BE2C (cell line): ENCODE measurements at regions not wholly inside any gene's neighbourhood (a gene's known extent, or its start where the extent isn't known, plus 50 kb on each side); places are given as distances from the start of the nearest gene placed in this dataset.

Source experiments
- DNase-seq: peaks from one replicate; pipeline ENCODE4 v3.0.0-alpha.2; 2020
- H3K27me3 ChIP-seq: fragments of 250-450 bp; sonication (Bioruptor Pico); 2 replicates; pipeline ENCODE4 v1.5.1; 2020; ENCODE audit warnings: mild to moderate bottlenecking
- H3K36me3 ChIP-seq: fragments of 250-450 bp; sonication (Bioruptor Pico); 2 replicates; pipeline ENCODE4 v1.5.1; 2020; ENCODE audit warnings: mild to moderate bottlenecking
- H3K4me1 ChIP-seq: fragments of 250-450 bp; sonication (Bioruptor Pico); 2 replicates; pipeline ENCODE4 v1.5.1; 2020
- H3K4me3 ChIP-seq: 2 replicates; pipeline ENCODE4 v1.5.1; 2011; ENCODE audit warnings: low read depth, low read length
- H3K9me3 ChIP-seq: fragments of 250-450 bp; sonication (Bioruptor Pico); 2 replicates; pipeline ENCODE4 v1.5.1; 2020
- TF ChIP-seq, protein P1 (sequence below): IDR thresholded peaks from 2 replicates; pipeline ENCODE4 v1.5.1; 2012; ENCODE audit warnings: mild to moderate bottlenecking, low read depth, low read length

GRCh38 chr6:143609501-143609900 lies 68.3 kb upstream of the PHACTR2 start:
- no peak overlapping the region for H3K4me3 ChIP-seq
- H3K27me3 ChIP-seq = peaks cover 4% of the 10 kb centered on the region; the same call in 1 of the 2 replicates
- H3K4me1 ChIP-seq = no peaks in the 10 kb centered on the region
- no peaks in the 10 kb centered on the region for H3K36me3 ChIP-seq
- H3K9me3 ChIP-seq = no peaks in the 10 kb centered on the region
- no peak for DNase-seq
- TF ChIP-seq, protein P1, sequence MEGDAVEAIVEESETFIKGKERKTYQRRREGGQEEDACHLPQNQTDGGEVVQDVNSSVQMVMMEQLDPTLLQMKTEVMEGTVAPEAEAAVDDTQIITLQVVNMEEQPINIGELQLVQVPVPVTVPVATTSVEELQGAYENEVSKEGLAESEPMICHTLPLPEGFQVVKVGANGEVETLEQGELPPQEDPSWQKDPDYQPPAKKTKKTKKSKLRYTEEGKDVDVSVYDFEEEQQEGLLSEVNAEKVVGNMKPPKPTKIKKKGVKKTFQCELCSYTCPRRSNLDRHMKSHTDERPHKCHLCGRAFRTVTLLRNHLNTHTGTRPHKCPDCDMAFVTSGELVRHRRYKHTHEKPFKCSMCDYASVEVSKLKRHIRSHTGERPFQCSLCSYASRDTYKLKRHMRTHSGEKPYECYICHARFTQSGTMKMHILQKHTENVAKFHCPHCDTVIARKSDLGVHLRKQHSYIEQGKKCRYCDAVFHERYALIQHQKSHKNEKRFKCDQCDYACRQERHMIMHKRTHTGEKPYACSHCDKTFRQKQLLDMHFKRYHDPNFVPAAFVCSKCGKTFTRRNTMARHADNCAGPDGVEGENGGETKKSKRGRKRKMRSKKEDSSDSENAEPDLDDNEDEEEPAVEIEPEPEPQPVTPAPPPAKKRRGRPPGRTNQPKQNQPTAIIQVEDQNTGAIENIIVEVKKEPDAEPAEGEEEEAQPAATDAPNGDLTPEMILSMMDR = no peak

DNA sequence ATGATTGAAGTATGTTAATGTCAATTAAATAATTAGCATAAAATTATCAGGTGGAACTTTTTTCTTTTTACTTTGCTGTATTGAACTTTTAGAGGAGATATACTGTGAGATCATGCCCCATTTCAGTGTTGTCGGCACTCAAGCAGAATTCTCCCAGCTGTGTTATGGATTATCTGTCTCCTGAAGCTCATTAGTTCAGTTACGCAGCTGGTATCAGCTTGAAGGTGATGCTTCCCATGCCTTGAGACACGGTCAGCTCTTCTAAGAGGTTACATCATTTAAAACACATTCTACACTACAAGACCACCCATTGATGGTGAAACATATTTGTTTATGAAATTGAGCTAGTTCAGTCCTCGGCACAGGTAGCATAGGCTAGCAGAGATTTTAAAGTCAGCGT lies 68.9 kb upstream of the PHACTR2 start:
- no peaks in the 10 kb centered on the region for H3K36me3 ChIP-seq
- peaks cover 4% of the 10 kb centered on the region; the same call in 1 of the 2 replicates for H3K27me3 ChIP-seq
- TF ChIP-seq, protein P1 = no peak
- no peaks in the 10 kb centered on the region for H3K4me1 ChIP-seq
- H3K9me3 ChIP-seq = no peaks in the 10 kb centered on the region
- DNase-seq = no peak
- no peak overlapping the region for H3K4me3 ChIP-seq

GRCh38 chr6:143607974-143608373 lies 69.8 kb upstream of the PHACTR2 start:
- Histone ChIP-seq H3K27me3 (peaks cover 4% of the 10 kb centered on the region; the same call in 1 of the 2 replicates), H3K4me1 (no peaks in the 10 kb centered on the region), H3K4me3 (no peak overlapping the region), H3K36me3 (no peaks in the 10 kb centered on the region), H3K9me3 (no peaks in the 10 kb centered on the region)
- TF ChIP-seq, protein P1 = no peak
- DNase-seq = peak; percentile 16

- Histone ChIP-seq H3K27me3 (peaks cover 4% of the 10 kb centered on the region; the same call in 1 of the 2 replicates), H3K36me3 (no peaks in the 10 kb centered on the region), H3K4me1 (no peaks in the 10 kb centered on the region), H3K9me3 (no peaks in the 10 kb centered on the region), H3K4me3 (no peak overlapping the region)
- TF ChIP-seq, protein P1 = no peak
- no peak for DNase-seq
These were observed 70.6 kb upstream of the PHACTR2 start for GRCh38 chr6:143607168-143607567.

DNA sequence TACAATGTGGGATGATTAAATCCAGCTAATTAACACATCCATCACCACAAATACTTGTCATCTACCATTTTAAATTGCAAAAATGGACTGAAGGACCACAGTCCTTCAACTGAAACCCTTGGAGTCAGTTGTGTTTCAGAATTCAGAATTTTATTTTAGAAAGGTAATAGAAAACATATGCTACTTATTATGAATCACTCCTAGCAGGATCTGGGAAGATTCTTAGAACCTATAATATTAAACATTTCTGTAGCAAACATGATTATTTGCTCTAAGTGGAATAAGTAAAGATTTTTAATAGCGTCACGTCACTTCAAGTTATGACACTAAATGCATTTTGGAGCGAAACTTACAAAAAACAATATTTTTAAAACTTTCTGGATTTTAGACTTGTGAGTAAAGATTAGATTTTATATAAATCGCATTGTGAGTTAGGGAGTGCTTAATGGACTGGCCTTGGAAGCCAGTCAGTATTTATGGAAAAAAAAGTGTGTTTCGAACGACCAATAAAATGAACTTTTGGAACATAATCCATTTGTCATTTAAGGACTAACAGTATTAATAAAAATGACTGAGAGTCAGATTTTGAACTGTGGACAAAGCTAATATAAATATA lies 71.8 kb upstream of the PHACTR2 start:
- DNase-seq = no peak
- H3K4me1 ChIP-seq = no peaks in the 10 kb centered on the region
- TF ChIP-seq, protein P1 = no peak
- H3K27me3 ChIP-seq = peaks cover 4% of the 10 kb centered on the region; the same call in 1 of the 2 replicates
- no peak overlapping the region for H3K4me3 ChIP-seq
- H3K36me3 ChIP-seq = no peaks in the 10 kb centered on the region
- no peaks in the 10 kb centered on the region for H3K9me3 ChIP-seq

- Histone ChIP-seq H3K9me3 (no peaks in the 10 kb centered on the region), H3K4me3 (no peak overlapping the region), H3K27me3 (no peaks in the 10 kb centered on the region), H3K36me3 (no peaks in the 10 kb centered on the region), H3K4me1 (no peaks in the 10 kb centered on the region)
- TF ChIP-seq, protein P1 = no peak
- no peak for DNase-seq
These were observed 74.3 kb upstream of the PHACTR2 start for GRCh38 chr6:143603455-143603854.
